GM21786 (cell line): ENCODE measurements at regions not wholly inside any gene's neighbourhood (a gene's known extent, or its start where the extent isn't known, plus 50 kb on each side); places are given as distances from the start of the nearest gene placed in this dataset.

Experiments used
- ATAC-seq: cut with Tn5 transposase; IDR thresholded peaks from one replicate; pipeline ENCODE4 v1.9.1; 2021; ENCODE audit not compliant: unreplicated experiment

DNA sequence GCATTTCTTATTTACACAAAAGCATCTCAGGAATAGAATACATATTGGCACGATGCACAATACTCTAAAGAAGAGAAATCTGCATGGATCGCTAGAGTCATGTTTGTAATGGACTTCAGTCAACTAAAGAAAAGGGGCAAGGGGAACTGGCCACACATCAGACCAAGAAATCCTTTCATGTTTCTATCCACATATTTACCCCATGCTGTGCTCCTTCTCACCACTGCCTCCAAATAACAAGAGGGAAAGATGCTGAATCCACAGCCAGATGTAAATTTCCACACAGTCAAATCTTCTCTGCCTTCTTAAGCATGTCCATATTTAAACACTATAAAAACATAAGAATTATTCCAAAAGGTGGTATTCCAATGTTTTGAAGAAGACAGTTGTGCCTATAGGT, 67.6 kb downstream of the COX18 start:
- no peak for ATAC-seq

DNA sequence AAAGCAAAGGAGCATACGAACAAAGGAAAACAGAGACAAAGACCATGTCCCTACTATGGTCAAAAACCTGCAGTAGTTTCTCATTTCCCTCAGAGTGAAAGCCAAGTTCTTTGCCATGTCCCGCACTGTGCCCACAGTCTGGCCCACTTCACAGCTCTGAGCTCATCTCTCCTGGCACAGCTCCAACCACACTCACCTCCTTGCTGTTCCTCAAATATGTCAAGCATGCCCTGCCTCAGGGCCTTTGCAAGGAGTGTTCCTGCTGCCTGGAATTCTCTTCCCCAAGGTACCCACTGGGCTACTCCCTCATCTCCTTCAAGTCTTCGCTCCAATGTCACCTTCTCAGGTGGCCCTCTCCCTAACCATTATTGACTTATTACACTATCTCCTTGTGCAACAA, 72.1 kb downstream of the COX18 start:
- ATAC-seq, result no peak

GRCh38 chr4:72994670-72995069, 74.8 kb downstream of the COX18 start:
- ATAC-seq, result no peak

GRCh38 chr4:72993876-72994275, 75.6 kb downstream of the COX18 start:
- no peak for ATAC-seq

DNA sequence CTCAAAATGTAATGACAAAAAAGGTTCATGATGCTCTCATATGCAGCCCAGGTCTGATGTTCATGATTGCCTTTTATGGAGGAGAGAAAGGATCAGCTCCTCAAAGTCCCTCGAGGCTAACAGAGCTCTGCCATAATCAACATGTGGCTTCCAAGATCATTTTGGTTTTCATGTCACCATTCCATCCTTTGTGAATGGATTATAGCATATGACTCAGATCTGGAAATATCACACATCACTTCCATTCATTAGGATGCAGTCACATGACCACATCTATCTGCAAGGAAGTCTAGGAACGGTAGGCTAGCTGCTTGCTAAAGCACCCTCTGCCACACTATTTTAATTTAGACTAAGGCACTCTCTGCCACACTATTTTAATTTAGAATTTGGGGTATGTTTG, 77.6 kb downstream of the COX18 start:
- no peak for ATAC-seq

DNA sequence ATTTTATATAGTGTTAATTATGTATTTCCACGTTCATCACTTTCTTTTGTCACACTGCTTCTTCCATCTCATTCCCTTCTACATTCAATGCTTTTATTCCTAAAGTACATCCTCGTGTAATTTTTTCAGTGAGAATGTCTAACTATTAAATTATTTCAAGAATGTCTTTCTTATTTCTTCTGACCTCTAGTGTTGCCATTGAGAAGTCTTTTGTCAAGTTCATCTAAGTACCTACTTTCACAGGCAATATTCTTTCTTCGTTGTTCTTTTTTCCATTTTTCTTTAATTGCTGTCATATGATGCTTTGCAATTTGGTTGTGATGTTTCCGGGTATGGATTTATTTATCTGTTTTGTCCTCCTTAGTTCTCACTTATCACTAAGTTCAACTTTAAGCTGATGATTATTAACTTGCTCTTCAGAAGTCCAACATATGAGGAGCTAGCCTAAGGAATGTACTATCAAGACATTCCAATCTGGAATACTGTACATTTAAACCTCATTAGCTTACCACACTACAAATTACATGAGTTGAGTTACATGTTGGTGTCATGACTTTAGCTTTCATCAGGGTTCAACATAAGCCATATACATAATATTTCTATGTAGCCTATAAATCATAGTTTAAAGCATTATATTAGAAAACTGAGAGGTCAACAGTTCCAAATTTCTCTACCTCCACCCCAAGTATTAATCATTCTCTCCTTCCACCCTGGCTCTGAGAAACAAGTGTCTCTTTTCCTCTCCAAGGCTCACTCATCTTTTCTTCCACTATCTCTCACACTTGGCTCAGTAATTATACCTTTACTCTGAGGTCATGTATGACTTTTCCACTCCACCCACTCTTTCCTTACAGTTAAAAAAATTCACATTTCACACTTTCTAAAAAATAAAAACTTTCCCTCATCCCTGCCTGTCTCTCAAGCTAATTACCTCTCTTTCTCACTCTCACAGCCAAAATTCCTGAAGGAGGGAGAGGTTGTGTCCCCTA, 81.5 kb downstream of the COX18 start:
- no peak for ATAC-seq

DNA sequence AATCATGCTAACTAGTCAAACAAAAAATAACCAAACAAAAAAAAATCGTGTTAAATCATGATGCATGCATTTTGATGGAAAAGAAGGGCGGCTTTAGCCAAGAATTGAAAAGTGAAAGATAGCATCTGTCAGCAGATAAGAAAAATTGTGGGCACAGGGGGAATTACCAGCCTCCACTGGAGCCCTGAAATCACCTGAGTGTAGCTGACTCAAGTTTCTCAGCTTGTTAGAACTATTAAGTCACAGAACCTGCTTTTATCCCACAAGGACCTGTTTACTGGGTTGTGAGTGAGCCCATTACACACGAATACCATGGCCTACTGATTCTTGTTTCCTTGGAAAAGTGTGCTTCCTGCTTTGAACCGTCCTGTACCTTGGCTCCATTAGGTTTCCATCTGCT, 85.2 kb downstream of the COX18 start:
- no peak for ATAC-seq

GRCh38 chr4:72983709-72984108, 85.8 kb downstream of the COX18 start:
- no peak for ATAC-seq

GRCh38 chr4:72977936-72978485, 91.5 kb downstream of the COX18 start:
- no peak for ATAC-seq

GRCh38 chr4:72975488-72975784, 94.1 kb downstream of the COX18 start:
- ATAC-seq, result no peak

GRCh38 chr4:72974694-72975487, 94.6 kb downstream of the COX18 start:
- no peak for ATAC-seq

DNA sequence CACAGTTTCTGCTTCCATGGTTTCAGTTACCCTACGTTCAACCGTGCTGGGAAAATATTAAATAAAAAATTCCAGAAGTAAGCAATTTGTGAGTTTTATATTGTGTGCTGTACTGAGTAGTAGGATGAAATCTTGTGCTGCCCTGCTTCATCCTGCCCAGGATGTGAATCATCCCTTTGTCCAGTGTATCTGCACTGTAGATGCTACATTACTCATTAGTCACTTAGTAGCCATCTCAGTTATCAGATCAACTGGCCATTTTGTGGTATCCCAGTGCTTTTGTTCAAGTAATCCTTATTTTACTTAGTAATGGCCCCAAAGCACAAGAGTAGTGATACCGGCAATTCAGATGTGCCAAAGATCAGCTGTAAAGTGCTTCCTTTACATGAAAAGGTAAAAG, 97.9 kb downstream of the COX18 start:
- ATAC-seq, result no peak

GRCh38 chr4:72970756-72971155, 98.8 kb downstream of the COX18 start:
- ATAC-seq, result no peak

GRCh38 chr4:72969976-72970375, 99.5 kb downstream of the COX18 start:
- ATAC-seq, result no peak

DNA sequence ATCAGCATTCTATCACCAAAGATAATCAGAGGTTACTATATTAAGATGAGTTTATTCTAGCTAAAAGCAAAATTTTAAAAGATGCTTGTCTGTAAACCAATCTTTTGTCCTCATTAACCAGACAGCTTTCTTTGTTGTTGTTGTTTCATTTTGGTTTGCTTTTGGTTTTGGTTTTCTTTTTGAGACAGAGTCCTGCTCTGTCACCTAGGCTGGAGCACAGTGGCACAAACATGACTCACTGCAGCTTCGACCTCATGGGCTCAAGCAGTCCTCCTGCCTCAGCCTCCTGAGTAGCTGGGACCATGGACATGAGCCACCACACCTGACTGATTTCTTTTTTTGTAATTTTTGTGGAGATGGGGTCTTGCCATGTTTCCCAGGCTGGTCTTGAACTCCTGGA, 102.9 kb downstream of the COX18 start:
- ATAC-seq, result peak; percentile 95

- ATAC-seq, result no peak
Measured at GRCh38 chr4:72959411-72959810, 110.1 kb downstream of the COX18 start.

GRCh38 chr4:72954811-72955210, 114.7 kb downstream of the COX18 start:
- no peak for ATAC-seq

GRCh38 chr4:72953571-72953970, 115.9 kb downstream of the COX18 start:
- no peak for ATAC-seq

GRCh38 chr4:72951628-72952027, 117.9 kb downstream of the COX18 start:
- no peak for ATAC-seq

GRCh38 chr4:72951147-72951546, 118.4 kb downstream of the COX18 start:
- ATAC-seq, result no peak

DNA sequence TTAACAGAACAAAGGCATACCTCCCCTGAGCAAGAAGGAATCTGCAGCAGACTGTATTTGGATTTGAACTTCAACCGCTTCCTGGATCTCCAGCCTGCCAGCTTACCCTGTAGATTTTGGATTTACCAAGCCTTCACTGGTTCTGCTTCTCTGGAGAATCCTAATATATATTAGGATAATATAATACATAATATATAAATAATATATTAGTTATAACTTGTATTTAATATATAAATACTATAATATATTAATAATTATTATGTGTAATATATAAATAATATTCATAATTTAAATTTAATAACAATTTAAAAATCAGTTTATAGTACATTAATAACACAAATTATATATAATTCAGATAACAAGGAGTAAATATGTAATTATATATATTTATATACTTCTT, 121.4 kb downstream of the COX18 start:
- no peak for ATAC-seq
